Mesothelial cell of epicardium (in vitro differentiated cells): ENCODE measurements at regions not wholly inside any gene's neighbourhood (a gene's known extent, or its start where the extent isn't known, plus 50 kb on each side); places are given as distances from the start of the nearest gene placed in this dataset.

Source experiments
- DNase-seq, 2 experiments: peaks; one replicate each; pipeline ENCODE4 v3.0.0; 2021; ENCODE audit warnings: low spot score in 2 of 2; ENCODE audit not compliant: unreplicated experiment in 2 of 2
- H3K27ac Mint-ChIP-seq: 2 replicates; pipeline ENCODE4 v1.8.0; 2021; ENCODE audit warnings: mixed read lengths
- H3K27me3 Mint-ChIP-seq: 2 replicates; pipeline ENCODE4 v1.8.0; 2021; ENCODE audit warnings: low read depth, mixed read lengths
- H3K36me3 Mint-ChIP-seq: 2 replicates; pipeline ENCODE4 v1.8.0; 2021; ENCODE audit warnings: mixed read lengths
- H3K4me1 Mint-ChIP-seq: 2 replicates; pipeline ENCODE4 v1.8.0; 2021; ENCODE audit warnings: mixed read lengths
- H3K4me3 Mint-ChIP-seq: 2 replicates; pipeline ENCODE4 v1.8.0; 2021; ENCODE audit warnings: mild to moderate bottlenecking, moderate library complexity, mixed read lengths
- H3K9me3 Mint-ChIP-seq: 2 replicates; pipeline ENCODE4 v1.8.0; 2021; ENCODE audit warnings: mixed read lengths
- TF ChIP-seq, protein P1 (sequence below): fragments of 200-600 bp; sonication (generic); IDR thresholded peaks from one replicate; pipeline ENCODE4 v1.5.0; 2021; ENCODE audit warnings: antibody characterized with exemption; ENCODE audit not compliant: unreplicated experiment

GRCh38 chr7:16114071-16114470, 307.3 kb downstream of the CRPPA start:
- peaks cover 83% of the 10 kb centered on the region for H3K9me3 Mint-ChIP-seq
- H3K36me3 Mint-ChIP-seq, result peaks cover 30% of the 10 kb centered on the region
- no peak overlapping the region for H3K27ac Mint-ChIP-seq
- TF ChIP-seq, protein P1, sequence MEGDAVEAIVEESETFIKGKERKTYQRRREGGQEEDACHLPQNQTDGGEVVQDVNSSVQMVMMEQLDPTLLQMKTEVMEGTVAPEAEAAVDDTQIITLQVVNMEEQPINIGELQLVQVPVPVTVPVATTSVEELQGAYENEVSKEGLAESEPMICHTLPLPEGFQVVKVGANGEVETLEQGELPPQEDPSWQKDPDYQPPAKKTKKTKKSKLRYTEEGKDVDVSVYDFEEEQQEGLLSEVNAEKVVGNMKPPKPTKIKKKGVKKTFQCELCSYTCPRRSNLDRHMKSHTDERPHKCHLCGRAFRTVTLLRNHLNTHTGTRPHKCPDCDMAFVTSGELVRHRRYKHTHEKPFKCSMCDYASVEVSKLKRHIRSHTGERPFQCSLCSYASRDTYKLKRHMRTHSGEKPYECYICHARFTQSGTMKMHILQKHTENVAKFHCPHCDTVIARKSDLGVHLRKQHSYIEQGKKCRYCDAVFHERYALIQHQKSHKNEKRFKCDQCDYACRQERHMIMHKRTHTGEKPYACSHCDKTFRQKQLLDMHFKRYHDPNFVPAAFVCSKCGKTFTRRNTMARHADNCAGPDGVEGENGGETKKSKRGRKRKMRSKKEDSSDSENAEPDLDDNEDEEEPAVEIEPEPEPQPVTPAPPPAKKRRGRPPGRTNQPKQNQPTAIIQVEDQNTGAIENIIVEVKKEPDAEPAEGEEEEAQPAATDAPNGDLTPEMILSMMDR, result no peak
- H3K4me3 Mint-ChIP-seq, result no peak overlapping the region
- H3K27me3 Mint-ChIP-seq, result no peaks in the 10 kb centered on the region
- no peaks in the 10 kb centered on the region for H3K4me1 Mint-ChIP-seq
- no peak for DNase-seq

DNA sequence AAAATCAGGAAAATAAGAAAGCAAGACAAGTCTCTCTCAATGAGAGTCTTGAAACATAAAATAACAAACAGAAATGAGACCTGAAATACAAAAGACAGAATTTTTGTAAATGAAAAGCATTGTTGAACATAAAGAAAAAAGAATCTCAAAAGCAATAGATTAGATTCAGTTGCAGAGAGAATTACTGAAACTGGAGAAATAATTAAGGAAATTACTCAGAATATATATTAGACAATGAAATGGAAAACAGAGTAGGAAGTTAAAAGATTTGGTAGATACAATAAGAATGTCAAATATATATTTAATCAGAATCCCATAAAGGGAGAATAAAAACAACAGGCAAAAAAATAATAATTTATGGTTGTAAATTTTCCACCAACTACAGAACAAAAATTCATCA, 308.3 kb downstream of the CRPPA start:
- DNase-seq, result no peak
- Mint-ChIP-seq H3K4me3 (no peak overlapping the region), H3K4me1 (no peaks in the 10 kb centered on the region), H3K27me3 (no peaks in the 10 kb centered on the region), H3K9me3 (peaks cover 85% of the 10 kb centered on the region), H3K27ac (no peak overlapping the region), H3K36me3 (peaks cover 38% of the 10 kb centered on the region)
- TF ChIP-seq, protein P1, result no peak

DNA sequence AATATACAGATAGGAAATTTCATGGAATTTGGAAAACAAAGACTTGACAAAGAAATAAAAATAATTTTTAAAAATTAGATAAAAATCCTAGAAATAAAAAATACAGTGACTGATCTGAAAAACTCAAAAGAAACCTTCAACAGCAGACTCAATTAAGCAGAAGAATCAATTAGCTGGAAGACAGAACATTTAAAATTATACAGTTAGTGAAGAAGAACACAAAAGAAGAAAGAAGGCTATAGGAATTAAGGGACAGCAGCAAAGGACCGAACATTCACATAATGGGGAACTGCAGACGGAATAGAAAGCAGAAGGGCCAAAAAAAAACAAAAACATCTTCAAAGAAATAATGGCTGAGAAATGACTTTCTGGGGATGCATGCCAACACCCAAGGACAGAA, 314.5 kb downstream of the CRPPA start:
- no peaks in the 10 kb centered on the region for H3K4me1 Mint-ChIP-seq
- no peak overlapping the region for H3K4me3 Mint-ChIP-seq
- peaks cover 43% of the 10 kb centered on the region for H3K36me3 Mint-ChIP-seq
- no peak overlapping the region for H3K27ac Mint-ChIP-seq
- H3K9me3 Mint-ChIP-seq, result peaks cover 85% of the 10 kb centered on the region
- no peak for DNase-seq
- TF ChIP-seq, protein P1, result no peak
- no peaks in the 10 kb centered on the region for H3K27me3 Mint-ChIP-seq

GRCh38 chr7:16106300-16106699, 315.0 kb downstream of the CRPPA start:
- Mint-ChIP-seq H3K4me3 (no peak overlapping the region), H3K27ac (no peak overlapping the region), H3K9me3 (peaks cover 87% of the 10 kb centered on the region), H3K4me1 (no peaks in the 10 kb centered on the region), H3K27me3 (no peaks in the 10 kb centered on the region), H3K36me3 (peaks cover 43% of the 10 kb centered on the region)
- no peak for DNase-seq
- TF ChIP-seq, protein P1, result no peak

DNA sequence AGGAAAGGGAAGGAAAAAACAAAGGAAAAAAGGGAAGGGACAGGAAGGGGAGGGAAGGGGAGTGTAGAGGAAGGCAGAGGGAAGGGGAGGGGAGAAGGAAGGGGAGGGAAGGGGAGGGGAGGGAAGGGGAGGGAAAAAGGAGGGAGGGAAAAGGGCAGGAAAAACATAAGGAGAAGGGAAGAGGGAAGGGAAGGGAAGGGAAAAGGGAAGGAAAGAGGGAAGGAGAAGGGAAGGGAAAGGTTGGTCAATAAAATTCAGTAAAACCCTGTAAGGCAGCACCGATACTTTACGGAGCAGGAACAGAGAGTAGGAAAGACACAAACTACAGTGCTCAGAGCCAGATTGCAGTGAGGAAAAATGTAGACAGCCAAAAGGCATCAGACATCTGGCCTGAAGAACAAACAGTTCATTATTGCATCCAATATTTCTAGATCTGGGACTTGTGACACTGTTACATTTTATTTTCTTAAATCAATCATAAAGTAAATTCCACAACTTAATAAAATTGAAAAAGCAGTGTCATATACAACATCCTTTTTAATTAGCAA, 322.0 kb downstream of the CRPPA start:
- peaks cover 15% of the 10 kb centered on the region for H3K4me1 Mint-ChIP-seq
- TF ChIP-seq, protein P1, result no peak
- H3K27me3 Mint-ChIP-seq, result no peaks in the 10 kb centered on the region
- no peak overlapping the region for H3K27ac Mint-ChIP-seq
- no peak overlapping the region for H3K4me3 Mint-ChIP-seq
- peaks cover 17% of the 10 kb centered on the region for H3K36me3 Mint-ChIP-seq
- peaks cover 23% of the 10 kb centered on the region for H3K9me3 Mint-ChIP-seq
- no peak for DNase-seq
